ENCODE measurements at regions not wholly inside any gene's neighbourhood (a gene's known extent, or its start where the extent isn't known, plus 50 kb on each side); places are given as distances from the start of the nearest gene placed in this dataset.

DNA sequence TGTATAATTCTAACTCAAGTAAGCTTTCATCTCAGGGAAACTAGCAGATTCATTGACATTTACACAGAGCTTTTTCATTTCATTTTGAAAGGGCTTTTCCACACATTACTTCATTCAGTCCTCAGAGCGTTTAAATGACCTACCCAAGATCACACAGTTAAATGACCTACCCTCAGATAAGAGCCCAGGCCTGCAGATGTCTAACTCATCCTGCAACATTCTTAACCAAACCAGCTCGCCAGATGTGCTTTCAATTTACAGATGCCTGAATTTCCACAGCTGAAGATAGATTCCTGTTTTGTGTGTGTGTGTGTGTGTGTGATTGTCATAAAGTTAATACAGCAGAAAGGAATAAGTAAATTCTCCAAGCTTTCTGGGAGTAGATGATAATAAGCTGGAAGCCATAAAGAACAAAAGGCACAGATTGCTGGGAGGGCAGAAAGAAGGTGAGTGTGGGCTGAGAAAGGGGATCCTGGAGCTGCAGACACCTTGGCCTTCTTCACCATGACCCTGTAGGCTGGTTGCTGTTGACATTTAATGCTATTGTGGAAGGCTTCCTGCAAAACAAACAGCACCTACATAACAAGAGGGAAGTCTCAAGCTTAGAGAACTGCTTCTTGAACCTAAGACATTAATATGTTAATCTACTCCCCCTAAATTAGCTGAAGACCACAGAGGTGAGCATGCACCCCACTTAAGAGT is 489.7 kb upstream of the CELF2 start:
- no peaks in the 10 kb centered on the region for H3K9me3 Mint-ChIP-seq
- no peak overlapping the region for H3K4me3 Mint-ChIP-seq
- H3K4me1 Mint-ChIP-seq = no peaks in the 10 kb centered on the region
- no peaks in the 10 kb centered on the region for H3K4me1 ChIP-seq (ENCODE audit: control insufficient read depth, insufficient read depth, low read length, poor library complexity, severe bottlenecking)
- H3K9me3 ChIP-seq (ENCODE audit: control insufficient read depth in 2 of 2, low read length in 2 of 2) = no peaks in the 10 kb centered on the region
- ATAC-seq (ENCODE audit: low read depth in 2 of 2) (no peak), DNase-seq (no peak)
- H3K27ac Mint-ChIP-seq = no peak overlapping the region
- H3K27me3 ChIP-seq (ENCODE audit: control insufficient read depth, insufficient read depth, low read length) = no peaks in the 10 kb centered on the region
- no peaks in the 10 kb centered on the region for H3K36me3 ChIP-seq (ENCODE audit: control insufficient read depth, insufficient read depth, low read length)
- no peaks in the 10 kb centered on the region for H3K36me3 Mint-ChIP-seq
- peaks cover 2% of the 10 kb centered on the region for H3K27me3 Mint-ChIP-seq
- no peak overlapping the region for H3K27ac ChIP-seq (ENCODE audit: insufficient read depth, low read length, poor library complexity, severe bottlenecking)
- no peak overlapping the region for H3K4me3 ChIP-seq (ENCODE audit: low read depth, low read length)

DNA sequence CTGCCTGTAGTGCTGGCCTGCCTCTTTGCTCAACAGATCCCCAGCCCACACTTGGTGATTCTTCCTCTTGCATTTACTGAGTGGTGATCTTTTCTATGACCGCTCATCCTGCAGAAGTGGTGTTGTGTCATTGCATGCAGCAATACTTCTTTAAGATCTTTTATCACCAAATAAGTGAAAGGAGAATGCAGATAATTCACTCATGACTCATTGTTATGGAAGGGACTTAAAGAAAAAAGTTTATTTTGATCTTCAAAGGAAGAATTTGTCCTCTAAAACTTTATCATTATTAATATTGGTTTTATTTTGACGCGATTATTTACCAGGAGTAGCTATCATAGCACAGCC is 489.1 kb upstream of the CELF2 start:
- no peaks in the 10 kb centered on the region for H3K9me3 Mint-ChIP-seq
- no peak overlapping the region for H3K27ac Mint-ChIP-seq
- no peak overlapping the region for H3K4me3 Mint-ChIP-seq
- H3K36me3 Mint-ChIP-seq = no peaks in the 10 kb centered on the region
- Histone ChIP-seq H3K9me3 (ENCODE audit: control insufficient read depth in 2 of 2, low read length in 2 of 2) (no peaks in the 10 kb centered on the region), H3K4me3 (ENCODE audit: low read depth, low read length) (no peak overlapping the region), H3K36me3 (ENCODE audit: control insufficient read depth, insufficient read depth, low read length) (no peaks in the 10 kb centered on the region), H3K27me3 (ENCODE audit: control insufficient read depth, insufficient read depth, low read length) (no peaks in the 10 kb centered on the region), H3K27ac (ENCODE audit: insufficient read depth, low read length, poor library complexity, severe bottlenecking) (no peak overlapping the region), H3K4me1 (ENCODE audit: control insufficient read depth, insufficient read depth, low read length, poor library complexity, severe bottlenecking) (no peaks in the 10 kb centered on the region)
- DNase-seq (no peak), ATAC-seq (ENCODE audit: low read depth in 2 of 2) (no peak)
- H3K27me3 Mint-ChIP-seq = peaks cover 4% of the 10 kb centered on the region
- H3K4me1 Mint-ChIP-seq = no peaks in the 10 kb centered on the region

DNA sequence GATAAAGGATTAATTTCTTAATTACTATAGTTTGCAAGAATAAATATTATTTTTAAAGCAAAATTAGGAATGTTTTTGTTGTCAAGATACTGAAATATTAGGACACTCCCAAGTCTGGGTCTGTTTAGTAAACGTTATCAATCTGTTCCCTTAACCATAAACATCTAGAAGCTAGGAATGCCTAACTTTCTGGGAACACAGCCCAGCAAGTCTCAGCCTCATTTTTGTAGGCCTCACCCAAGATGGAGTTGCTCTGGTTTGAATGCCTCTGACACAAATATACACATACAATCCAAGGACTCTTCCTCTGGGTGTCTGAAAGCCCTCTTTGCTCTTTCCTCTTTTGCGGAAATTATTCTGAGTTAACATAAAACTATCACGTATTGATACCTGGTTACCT is 487.4 kb upstream of the CELF2 start:
- Histone ChIP-seq H3K36me3 (ENCODE audit: control insufficient read depth, insufficient read depth, low read length) (no peaks in the 10 kb centered on the region), H3K4me1 (ENCODE audit: control insufficient read depth, insufficient read depth, low read length, poor library complexity, severe bottlenecking) (no peaks in the 10 kb centered on the region), H3K4me3 (ENCODE audit: low read depth, low read length) (no peak overlapping the region), H3K27me3 (ENCODE audit: control insufficient read depth, insufficient read depth, low read length) (no peaks in the 10 kb centered on the region), H3K27ac (ENCODE audit: insufficient read depth, low read length, poor library complexity, severe bottlenecking) (no peak overlapping the region), H3K9me3 (ENCODE audit: control insufficient read depth in 2 of 2, low read length in 2 of 2) (no peaks in the 10 kb centered on the region)
- Mint-ChIP-seq H3K4me3 (no peak overlapping the region), H3K36me3 (no peaks in the 10 kb centered on the region), H3K9me3 (peaks cover 0 to 2% (median 0%) of the 10 kb centered on the region in 7 donors), H3K27ac (no peak overlapping the region), H3K27me3 (peaks cover 4% of the 10 kb centered on the region), H3K4me1 (no peaks in the 10 kb centered on the region)
- DNase-seq (no peak), ATAC-seq (ENCODE audit: low read depth in 2 of 2) (no peak)

DNA sequence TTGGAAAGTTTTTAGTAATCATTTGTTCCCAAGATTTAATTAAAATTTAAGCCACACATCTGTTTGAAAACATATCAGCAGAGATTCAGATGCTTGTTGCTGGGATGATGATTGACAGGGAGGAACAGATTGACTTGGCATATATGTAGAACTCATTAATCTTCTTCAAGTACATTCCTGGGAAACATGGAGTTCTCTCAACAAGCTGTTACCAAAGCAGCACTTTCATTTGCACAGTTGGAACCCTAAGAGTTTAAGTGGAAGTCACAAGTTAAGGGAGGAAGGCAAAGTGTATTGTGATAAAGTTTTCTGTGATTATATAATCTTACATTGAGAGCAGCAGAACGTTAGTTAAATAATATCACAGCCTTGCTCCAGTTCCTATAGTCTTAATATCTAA is 485.4 kb upstream of the CELF2 start:
- Mint-ChIP-seq H3K9me3 (peaks cover 0 to 2% (median 0%) of the 10 kb centered on the region in 7 donors), H3K4me1 (no peaks in the 10 kb centered on the region), H3K27me3 (peaks cover 4% of the 10 kb centered on the region), H3K27ac (no peak overlapping the region), H3K4me3 (no peak overlapping the region), H3K36me3 (no peaks in the 10 kb centered on the region)
- H3K27me3 ChIP-seq (ENCODE audit: control insufficient read depth, insufficient read depth, low read length) = no peaks in the 10 kb centered on the region
- DNase-seq = no peak
- no peak for ATAC-seq (ENCODE audit: low read depth in 2 of 2)
- no peaks in the 10 kb centered on the region for H3K4me1 ChIP-seq (ENCODE audit: control insufficient read depth, insufficient read depth, low read length, poor library complexity, severe bottlenecking)
- H3K9me3 ChIP-seq (ENCODE audit: control insufficient read depth in 2 of 2, low read length in 2 of 2) = no peaks in the 10 kb centered on the region
- no peak overlapping the region for H3K27ac ChIP-seq (ENCODE audit: insufficient read depth, low read length, poor library complexity, severe bottlenecking)
- H3K4me3 ChIP-seq (ENCODE audit: low read depth, low read length) = no peak overlapping the region
- no peaks in the 10 kb centered on the region for H3K36me3 ChIP-seq (ENCODE audit: control insufficient read depth, insufficient read depth, low read length)

DNA sequence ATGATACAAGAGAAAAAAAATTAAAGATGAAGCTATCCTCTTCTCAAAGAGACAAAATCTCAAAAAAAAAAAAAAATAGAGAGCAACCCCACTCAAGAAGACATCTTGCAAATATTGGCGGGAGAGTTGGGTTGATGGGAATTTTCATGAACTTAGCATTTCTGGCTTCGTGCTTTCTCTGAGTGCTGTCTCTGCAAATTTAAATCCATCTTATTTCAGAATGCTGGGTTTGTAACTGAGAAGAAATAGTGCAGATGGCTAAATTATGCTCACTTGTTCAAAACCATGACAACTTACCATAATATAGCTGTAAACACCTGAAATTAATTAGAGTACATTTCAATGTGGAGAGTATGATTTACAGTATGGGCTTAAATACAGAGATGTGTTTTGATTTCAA is 484.8 kb upstream of the CELF2 start:
- H3K27ac ChIP-seq (ENCODE audit: insufficient read depth, low read length, poor library complexity, severe bottlenecking) = no peak overlapping the region
- Mint-ChIP-seq H3K4me3 (no peak overlapping the region), H3K9me3 (peaks cover 0 to 2% (median 0%) of the 10 kb centered on the region in 7 donors), H3K36me3 (no peaks in the 10 kb centered on the region), H3K27me3 (peaks cover 4% of the 10 kb centered on the region), H3K4me1 (no peaks in the 10 kb centered on the region), H3K27ac (no peak overlapping the region)
- ATAC-seq (ENCODE audit: low read depth in 2 of 2) (no peak), DNase-seq (no peak)
- no peaks in the 10 kb centered on the region for H3K4me1 ChIP-seq (ENCODE audit: control insufficient read depth, insufficient read depth, low read length, poor library complexity, severe bottlenecking)
- H3K4me3 ChIP-seq (ENCODE audit: low read depth, low read length) = no peak overlapping the region
- H3K36me3 ChIP-seq (ENCODE audit: control insufficient read depth, insufficient read depth, low read length) = no peaks in the 10 kb centered on the region
- H3K9me3 ChIP-seq (ENCODE audit: control insufficient read depth in 2 of 2, low read length in 2 of 2) = no peaks in the 10 kb centered on the region
- no peaks in the 10 kb centered on the region for H3K27me3 ChIP-seq (ENCODE audit: control insufficient read depth, insufficient read depth, low read length)

DNA sequence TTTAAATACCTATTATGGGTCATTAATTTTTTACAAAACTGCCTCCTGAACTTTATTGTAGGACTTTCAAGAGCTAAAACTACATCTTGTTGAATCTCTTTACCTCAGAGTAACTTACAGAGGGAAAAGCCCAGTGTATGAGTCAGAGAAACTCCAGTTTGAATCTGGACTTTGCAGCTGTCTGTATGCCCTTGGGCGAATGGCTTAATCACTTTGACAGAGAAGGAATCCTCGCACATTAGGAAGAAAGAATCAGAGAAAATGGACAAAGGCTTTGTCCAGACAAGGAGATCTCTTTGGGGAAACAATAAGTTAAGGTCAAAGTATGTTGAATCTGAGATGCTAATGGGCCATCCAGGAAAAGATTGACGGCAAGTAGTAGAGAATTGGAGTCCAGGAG is 484.2 kb upstream of the CELF2 start:
- H3K4me1 ChIP-seq (ENCODE audit: control insufficient read depth, insufficient read depth, low read length, poor library complexity, severe bottlenecking) = no peaks in the 10 kb centered on the region
- H3K4me1 Mint-ChIP-seq = no peaks in the 10 kb centered on the region
- no peaks in the 10 kb centered on the region for H3K9me3 ChIP-seq (ENCODE audit: control insufficient read depth in 2 of 2, low read length in 2 of 2)
- DNase-seq (no peak), ATAC-seq (ENCODE audit: low read depth in 2 of 2) (no peak)
- H3K27me3 Mint-ChIP-seq = peaks cover 4% of the 10 kb centered on the region
- H3K27me3 ChIP-seq (ENCODE audit: control insufficient read depth, insufficient read depth, low read length) = no peaks in the 10 kb centered on the region
- no peak overlapping the region for H3K27ac Mint-ChIP-seq
- H3K9me3 Mint-ChIP-seq = peaks cover 0 to 2% (median 0%) of the 10 kb centered on the region in 7 donors
- no peak overlapping the region for H3K4me3 Mint-ChIP-seq
- no peak overlapping the region for H3K4me3 ChIP-seq (ENCODE audit: low read depth, low read length)
- no peak overlapping the region for H3K27ac ChIP-seq (ENCODE audit: insufficient read depth, low read length, poor library complexity, severe bottlenecking)
- no peaks in the 10 kb centered on the region for H3K36me3 Mint-ChIP-seq
- H3K36me3 ChIP-seq (ENCODE audit: control insufficient read depth, insufficient read depth, low read length) = no peaks in the 10 kb centered on the region

DNA sequence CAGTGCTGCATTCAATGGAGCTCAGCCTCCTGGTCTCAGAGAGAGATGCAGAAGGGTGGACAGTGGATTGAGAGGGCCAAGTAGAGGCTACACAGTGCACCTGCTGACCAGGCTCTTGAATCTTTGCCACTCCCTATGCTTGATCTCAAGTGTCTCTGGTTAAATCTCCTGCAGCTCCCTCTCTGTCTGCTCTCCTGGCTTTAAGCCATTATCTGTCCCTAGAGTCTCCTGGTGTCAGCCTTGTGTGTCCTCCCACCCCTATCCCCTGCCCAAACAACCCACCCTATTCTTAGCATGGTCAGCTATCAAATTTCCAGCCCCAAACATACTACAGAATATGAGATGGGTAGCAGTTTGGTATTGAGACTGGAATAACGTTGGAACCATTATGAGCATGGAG is 479.3 kb upstream of the CELF2 start:
- no peaks in the 10 kb centered on the region for H3K36me3 Mint-ChIP-seq
- no peaks in the 10 kb centered on the region for H3K9me3 ChIP-seq (ENCODE audit: control insufficient read depth in 2 of 2, low read length in 2 of 2)
- H3K4me3 Mint-ChIP-seq = no peak overlapping the region
- H3K4me1 ChIP-seq (ENCODE audit: control insufficient read depth, insufficient read depth, low read length, poor library complexity, severe bottlenecking) = no peaks in the 10 kb centered on the region
- no peak for ATAC-seq (ENCODE audit: low read depth in 2 of 2)
- H3K27ac ChIP-seq (ENCODE audit: insufficient read depth, low read length, poor library complexity, severe bottlenecking) = no peak overlapping the region
- no peak overlapping the region for H3K4me3 ChIP-seq (ENCODE audit: low read depth, low read length)
- H3K27ac Mint-ChIP-seq = no peak overlapping the region
- DNase-seq = no peak
- H3K27me3 ChIP-seq (ENCODE audit: control insufficient read depth, insufficient read depth, low read length) = no peaks in the 10 kb centered on the region
- no peaks in the 10 kb centered on the region for H3K36me3 ChIP-seq (ENCODE audit: control insufficient read depth, insufficient read depth, low read length)
- H3K9me3 Mint-ChIP-seq = peaks cover 0 to 2% (median 0%) of the 10 kb centered on the region in 7 donors
- H3K4me1 Mint-ChIP-seq = no peaks in the 10 kb centered on the region
- H3K27me3 Mint-ChIP-seq = no peaks in the 10 kb centered on the region

DNA sequence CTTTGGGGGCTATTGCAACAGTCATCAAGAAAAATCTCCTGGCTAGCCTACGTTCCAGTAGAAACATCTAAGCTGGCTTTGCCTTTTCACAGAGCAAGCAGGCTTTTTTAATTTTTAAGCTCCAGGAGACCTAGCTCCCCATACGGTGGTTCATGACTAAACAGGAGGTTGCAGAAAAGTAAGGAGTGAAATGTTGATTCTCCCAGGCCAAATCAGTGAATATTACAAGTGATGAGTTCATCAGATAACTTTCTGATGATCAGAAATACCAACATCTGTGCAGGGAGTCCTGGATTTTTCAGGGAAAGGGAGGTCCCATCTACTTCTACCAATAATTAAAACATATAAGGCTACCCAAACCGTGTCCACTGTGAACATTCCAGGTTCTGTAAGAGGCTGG is 477.3 kb upstream of the CELF2 start:
- no peaks in the 10 kb centered on the region for H3K36me3 Mint-ChIP-seq

More for the DNA sequence above, 477.3 kb upstream of the CELF2 start:
- Mint-ChIP-seq H3K27me3 (no peaks in the 10 kb centered on the region), H3K4me1 (no peaks in the 10 kb centered on the region), H3K27ac (no peak overlapping the region), H3K4me3 (no peak overlapping the region), H3K9me3 (peaks cover 0 to 2% (median 0%) of the 10 kb centered on the region in 7 donors)
- Histone ChIP-seq H3K36me3 (ENCODE audit: control insufficient read depth, insufficient read depth, low read length) (no peaks in the 10 kb centered on the region), H3K27ac (ENCODE audit: insufficient read depth, low read length, poor library complexity, severe bottlenecking) (no peak overlapping the region), H3K9me3 (ENCODE audit: control insufficient read depth in 2 of 2, low read length in 2 of 2) (no peaks in the 10 kb centered on the region), H3K27me3 (ENCODE audit: control insufficient read depth, insufficient read depth, low read length) (no peaks in the 10 kb centered on the region), H3K4me1 (ENCODE audit: control insufficient read depth, insufficient read depth, low read length, poor library complexity, severe bottlenecking) (no peaks in the 10 kb centered on the region), H3K4me3 (ENCODE audit: low read depth, low read length) (no peak overlapping the region)
- no peak for DNase-seq
- no peak for ATAC-seq (ENCODE audit: low read depth in 2 of 2)
